MG63 (cell line): ENCODE measurements at regions not wholly inside any gene's neighbourhood (a gene's known extent, or its start where the extent isn't known, plus 50 kb on each side); places are given as distances from the start of the nearest gene placed in this dataset.
"Not testable (repeated sequence)": the region's sequence is repeated elsewhere in the genome, so short reads cannot be mapped to it uniquely, and the experiment has no call there.

Experiments
- DNase-seq: peaks from one replicate; pipeline ENCODE4 v3.0.0-alpha.2; 2020
- H3K27me3 ChIP-seq: fragments of 250-450 bp; sonication (Bioruptor Pico); 2 replicates; pipeline ENCODE4 v1.5.1; 2020; ENCODE audit warnings: mild to moderate bottlenecking, moderate library complexity
- H3K36me3 ChIP-seq: fragments of 250-450 bp; sonication (Bioruptor Pico); 2 replicates; pipeline ENCODE4 v1.5.1; 2020; ENCODE audit warnings: mild to moderate bottlenecking, moderate library complexity
- H3K4me3 ChIP-seq: fragments of 250-450 bp; sonication (Bioruptor Pico); 2 replicates; pipeline ENCODE4 v1.5.1; 2020; ENCODE audit warnings: mild to moderate bottlenecking, moderate library complexity
- H3K9me3 ChIP-seq: fragments of 250-450 bp; sonication (Bioruptor Pico); 2 replicates; pipeline ENCODE4 v1.5.1; 2020; ENCODE audit warnings: mild to moderate bottlenecking, moderate library complexity

- not testable (repeated sequence) for H3K27me3 ChIP-seq
These were observed 540.1 kb downstream of the TBC1D22A start for GRCh38 chr22:47302587-47302986.

GRCh38 chr22:47301820-47302475 lies 539.5 kb downstream of the TBC1D22A start:
- no peak for DNase-seq
- no peaks in the 10 kb centered on the region for H3K36me3 ChIP-seq
- H3K9me3 ChIP-seq, result no peaks in the 10 kb centered on the region
- H3K27me3 ChIP-seq, result no peaks in the 10 kb centered on the region
- H3K4me3 ChIP-seq, result no peak overlapping the region

More at GRCh38 chr22:47302587-47302986, 540.1 kb downstream of the TBC1D22A start:
- H3K4me3 ChIP-seq, H3K36me3 ChIP-seq, H3K9me3 ChIP-seq, DNase-seq: not testable (repeated sequence)

DNA sequence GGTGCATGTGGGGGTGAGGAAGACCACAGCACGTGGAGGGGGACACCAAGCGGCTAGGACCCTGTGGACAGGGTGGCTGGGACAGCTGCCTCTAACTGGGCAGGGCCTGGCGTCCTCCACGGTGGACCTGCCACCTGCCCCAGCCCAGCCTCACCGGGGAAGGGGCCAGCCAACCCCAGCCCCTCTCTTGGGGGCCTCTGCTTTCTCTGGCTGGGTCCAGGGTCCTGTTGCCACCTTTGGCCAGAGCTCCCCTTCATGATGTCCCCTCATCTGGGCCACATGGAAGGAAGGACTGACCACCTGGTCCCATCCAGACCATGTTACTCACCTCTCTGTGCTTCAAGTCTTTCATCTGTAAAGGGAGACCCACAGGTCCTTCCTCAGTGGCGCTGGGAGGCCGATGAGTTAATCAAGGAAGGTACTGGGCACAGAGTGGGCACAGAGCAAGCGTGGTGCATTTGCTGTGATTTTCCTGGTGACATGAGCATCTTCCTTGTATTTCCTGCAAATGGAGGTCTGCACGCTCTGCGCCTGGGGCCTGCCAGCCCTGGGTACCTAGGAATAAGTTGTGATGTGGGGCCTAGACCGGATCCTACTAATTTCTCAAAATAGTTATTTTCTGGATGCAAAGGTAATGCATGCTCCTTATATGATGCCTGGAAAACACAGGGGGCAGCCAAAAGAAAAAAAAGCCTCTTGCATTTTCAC lies 538.4 kb downstream of the TBC1D22A start:
- DNase-seq, result no peak

GRCh38 chr22:47299863-47300697 lies 537.6 kb downstream of the TBC1D22A start:
- DNase-seq, result no peak
- no peak overlapping the region for H3K4me3 ChIP-seq
- H3K27me3 ChIP-seq, result no peaks in the 10 kb centered on the region
- H3K9me3 ChIP-seq, result no peaks in the 10 kb centered on the region
- H3K36me3 ChIP-seq, result no peaks in the 10 kb centered on the region

More for the DNA sequence above, 538.4 kb downstream of the TBC1D22A start:
- Histone ChIP-seq H3K36me3 (no peaks in the 10 kb centered on the region), H3K27me3 (no peaks in the 10 kb centered on the region), H3K4me3 (no peak overlapping the region), H3K9me3 (no peaks in the 10 kb centered on the region)

DNA sequence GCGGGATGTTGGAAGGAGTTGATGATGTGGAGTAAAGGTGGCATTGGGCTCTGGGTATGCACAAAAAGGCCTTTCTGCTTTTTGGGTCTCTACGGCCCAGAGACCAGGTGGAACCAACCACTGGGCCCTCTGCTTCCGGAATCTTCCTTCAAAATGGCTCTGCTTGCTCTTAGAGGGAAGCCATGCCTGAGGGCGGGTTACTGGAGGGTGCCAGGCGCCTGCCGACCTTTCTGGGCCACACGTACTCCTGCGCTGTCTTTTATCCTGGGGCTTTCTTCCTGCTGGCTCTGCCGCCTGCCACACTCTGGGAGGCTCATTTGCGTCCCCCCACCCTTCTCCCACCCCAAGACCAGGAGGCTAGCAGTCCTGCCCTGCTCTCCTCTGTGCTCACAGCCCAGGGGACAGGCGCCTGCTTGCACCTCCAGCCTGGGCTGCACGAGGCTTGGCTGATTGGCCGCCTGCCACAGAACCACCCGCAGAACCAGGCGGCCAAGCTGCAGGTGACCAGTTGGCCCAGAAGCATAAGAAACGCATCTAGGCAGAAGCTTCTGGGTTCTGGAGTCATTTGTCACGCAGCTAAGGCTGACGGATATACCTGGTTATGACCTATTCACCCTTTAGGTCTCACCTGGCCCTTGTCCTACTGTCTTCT lies 536.9 kb downstream of the TBC1D22A start:
- H3K36me3 ChIP-seq, result no peaks in the 10 kb centered on the region
- DNase-seq, result no peak
- no peaks in the 10 kb centered on the region for H3K27me3 ChIP-seq
- no peaks in the 10 kb centered on the region for H3K9me3 ChIP-seq
- no peak overlapping the region for H3K4me3 ChIP-seq

DNA sequence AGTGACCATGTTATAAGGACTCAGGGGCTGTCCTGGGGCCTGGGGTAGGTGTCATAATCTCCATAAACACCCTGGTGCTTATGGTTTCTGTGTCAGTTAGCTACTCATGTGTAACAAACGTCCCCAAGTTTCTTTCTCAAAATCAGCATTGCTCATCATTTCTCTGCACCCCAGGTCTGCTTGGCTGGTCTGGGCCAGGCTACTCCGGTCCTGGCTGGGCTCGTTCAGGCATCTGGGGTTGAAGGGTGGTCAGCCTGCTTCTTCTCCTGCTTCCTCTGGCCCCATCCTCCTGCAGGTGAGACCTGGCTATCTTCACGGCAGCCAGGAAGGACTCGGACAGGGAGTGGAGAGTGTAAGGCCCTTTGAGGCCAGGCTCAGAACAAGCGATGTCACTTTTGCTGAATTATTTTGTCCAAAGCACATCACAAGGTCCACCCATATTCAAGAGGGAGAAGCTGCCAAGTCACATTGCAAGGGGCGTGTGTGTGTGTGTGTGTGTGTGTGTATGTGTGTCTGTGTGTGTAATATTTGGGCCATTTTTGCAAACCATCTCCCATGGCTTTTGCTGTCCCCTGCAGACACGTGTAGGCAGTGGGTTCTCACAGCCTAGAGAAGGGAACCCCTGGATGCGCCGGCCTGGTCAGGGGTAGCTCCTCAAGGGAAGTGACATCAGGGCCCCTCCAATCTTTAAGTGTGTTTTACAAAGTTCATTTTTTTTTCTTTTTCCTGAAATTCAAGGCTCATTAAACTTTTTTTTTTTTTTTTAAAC lies 535.8 kb downstream of the TBC1D22A start:
- H3K4me3 ChIP-seq, result no peak overlapping the region
- no peak for DNase-seq
- no peaks in the 10 kb centered on the region for H3K9me3 ChIP-seq
- H3K36me3 ChIP-seq, result no peaks in the 10 kb centered on the region
- no peaks in the 10 kb centered on the region for H3K27me3 ChIP-seq

DNA sequence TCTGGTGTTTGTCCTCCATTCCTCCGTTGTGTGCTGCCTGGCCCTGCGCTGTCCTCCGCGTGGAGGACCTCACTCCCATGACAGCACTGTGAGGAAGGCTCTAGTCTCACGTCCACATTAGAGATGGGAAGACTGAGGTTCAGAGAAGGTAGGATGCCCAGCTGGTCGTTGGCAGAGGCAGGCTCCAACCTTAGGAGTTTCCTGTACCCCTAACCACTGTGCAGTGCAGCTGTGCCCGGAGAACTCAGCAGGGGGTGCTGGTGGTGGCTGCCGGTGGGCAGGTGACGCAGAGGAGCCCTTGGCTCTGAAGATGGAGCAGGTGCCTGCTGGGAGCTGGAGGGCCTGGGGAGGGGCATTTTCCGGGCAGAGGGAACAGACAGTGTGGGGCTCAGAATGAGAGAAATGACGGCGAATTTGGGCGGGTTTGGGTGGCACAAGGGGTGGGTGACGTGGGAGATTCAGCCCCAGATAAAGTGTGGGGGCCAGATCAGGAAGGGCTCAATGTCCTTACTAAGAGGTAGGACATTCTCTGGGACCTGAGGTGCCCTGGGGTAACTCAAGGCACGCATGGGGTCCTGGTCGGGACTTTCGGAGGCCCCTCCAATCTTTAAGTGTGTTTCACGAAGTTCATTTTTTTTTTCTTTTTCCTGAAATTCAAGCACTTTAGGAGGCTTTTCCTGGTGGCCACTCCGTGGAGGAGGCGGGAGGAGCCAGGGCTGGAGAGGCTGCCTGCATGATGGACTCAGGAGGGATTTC lies 535.0 kb downstream of the TBC1D22A start:
- Histone ChIP-seq H3K27me3 (no peaks in the 10 kb centered on the region), H3K9me3 (no peaks in the 10 kb centered on the region), H3K36me3 (no peaks in the 10 kb centered on the region), H3K4me3 (no peak overlapping the region)
- no peak for DNase-seq

DNA sequence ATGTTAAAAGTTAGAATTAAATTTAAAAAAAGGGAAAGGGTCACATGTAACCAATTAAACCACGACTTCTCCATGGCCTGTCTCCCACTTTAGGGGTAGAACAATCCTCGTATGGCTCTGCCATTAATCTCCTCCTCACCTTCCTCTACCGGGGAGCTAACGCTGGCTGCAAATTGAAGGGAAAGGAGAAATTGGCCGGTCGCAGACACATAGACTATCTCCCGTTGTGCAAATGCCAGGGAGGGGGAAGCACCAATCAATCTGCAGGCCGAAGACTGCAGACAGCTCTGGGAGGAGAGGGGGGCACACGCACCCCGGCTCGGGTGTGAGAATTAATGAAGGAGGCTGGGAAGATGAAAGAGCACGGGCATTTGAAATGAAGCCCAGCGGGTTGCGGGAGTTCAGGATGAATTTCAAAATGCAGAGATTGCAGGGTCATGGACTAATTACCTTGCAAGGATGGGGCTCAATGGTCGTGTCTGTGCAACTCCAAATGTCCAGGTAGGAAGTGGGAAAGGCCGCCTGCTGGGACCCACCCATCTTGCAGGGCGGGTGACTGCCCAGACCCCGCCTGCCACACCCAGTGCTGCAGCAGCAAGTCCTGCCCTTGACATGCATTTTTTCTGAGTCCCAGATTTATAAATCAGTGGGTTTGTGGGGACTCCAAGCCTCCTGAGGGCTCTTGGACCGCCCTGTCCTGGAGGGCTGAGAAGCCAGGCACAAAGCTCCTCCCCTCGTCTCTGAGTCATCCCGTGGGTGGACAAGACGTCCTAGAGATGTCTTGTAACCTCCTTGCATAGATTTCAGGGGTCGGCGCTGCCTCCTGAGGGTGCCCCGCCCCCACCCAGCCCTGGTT lies 534.2 kb downstream of the TBC1D22A start:
- DNase-seq, result peak; percentile 35
- H3K36me3 ChIP-seq, result no peaks in the 10 kb centered on the region
- no peaks in the 10 kb centered on the region for H3K27me3 ChIP-seq
- H3K9me3 ChIP-seq, result no peaks in the 10 kb centered on the region
- no peak overlapping the region for H3K4me3 ChIP-seq

DNA sequence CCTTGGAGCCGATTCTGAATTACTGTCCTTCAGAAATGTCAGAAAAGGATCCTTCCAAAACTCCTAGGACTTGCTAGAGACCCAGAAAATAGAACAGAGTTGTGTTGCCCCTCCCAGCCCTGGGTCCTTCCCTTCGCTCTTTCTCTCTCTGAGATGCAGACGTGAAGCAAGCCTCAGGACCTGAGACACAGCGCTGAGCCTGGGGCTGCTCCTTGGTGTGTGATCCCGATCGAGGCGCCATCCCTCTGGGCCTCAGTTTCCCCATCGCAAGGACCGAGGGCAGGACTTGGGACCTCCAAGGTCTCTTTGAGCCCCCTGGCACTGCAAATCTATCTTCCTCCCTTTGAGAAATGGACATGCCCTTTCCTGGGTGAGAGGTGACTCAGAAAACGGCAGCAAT lies 533.5 kb downstream of the TBC1D22A start:
- DNase-seq, result no peak
- Histone ChIP-seq H3K27me3 (no peaks in the 10 kb centered on the region), H3K9me3 (no peaks in the 10 kb centered on the region), H3K36me3 (no peaks in the 10 kb centered on the region), H3K4me3 (no peak overlapping the region)

GRCh38 chr22:47295226-47295901 lies 532.9 kb downstream of the TBC1D22A start:
- Histone ChIP-seq H3K27me3 (no peaks in the 10 kb centered on the region), H3K9me3 (no peaks in the 10 kb centered on the region), H3K4me3 (no peak overlapping the region), H3K36me3 (no peaks in the 10 kb centered on the region)
- DNase-seq, result no peak

DNA sequence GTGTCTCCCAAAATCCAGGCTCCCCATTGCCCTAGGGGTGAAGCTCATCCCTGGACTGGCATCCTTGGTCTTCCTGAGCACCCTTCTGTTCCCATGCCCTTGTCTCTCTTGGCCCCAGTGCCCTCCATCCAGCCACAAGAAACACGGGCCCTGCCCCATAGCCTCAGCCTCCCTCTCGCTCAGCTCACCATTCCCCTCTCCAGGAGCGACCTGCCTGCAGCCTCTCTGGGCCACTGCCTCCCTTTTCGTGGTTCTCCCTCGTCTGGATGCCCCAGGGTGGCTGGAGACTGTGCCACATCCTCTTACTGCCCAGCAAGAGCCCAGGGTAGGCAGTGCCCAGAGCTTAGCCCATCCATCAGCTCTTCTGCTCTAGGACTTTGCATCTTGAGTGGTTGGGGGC lies 532.1 kb downstream of the TBC1D22A start:
- H3K4me3 ChIP-seq, result no peak overlapping the region
- no peaks in the 10 kb centered on the region for H3K9me3 ChIP-seq
- DNase-seq, result no peak
- H3K27me3 ChIP-seq, result no peaks in the 10 kb centered on the region
- H3K36me3 ChIP-seq, result no peaks in the 10 kb centered on the region

- DNase-seq, result peak; percentile 89
- Histone ChIP-seq H3K36me3 (no peaks in the 10 kb centered on the region), H3K9me3 (no peaks in the 10 kb centered on the region), H3K4me3 (no peak overlapping the region), H3K27me3 (no peaks in the 10 kb centered on the region)
These were observed 531.7 kb downstream of the TBC1D22A start for GRCh38 chr22:47294222-47294532.

DNA sequence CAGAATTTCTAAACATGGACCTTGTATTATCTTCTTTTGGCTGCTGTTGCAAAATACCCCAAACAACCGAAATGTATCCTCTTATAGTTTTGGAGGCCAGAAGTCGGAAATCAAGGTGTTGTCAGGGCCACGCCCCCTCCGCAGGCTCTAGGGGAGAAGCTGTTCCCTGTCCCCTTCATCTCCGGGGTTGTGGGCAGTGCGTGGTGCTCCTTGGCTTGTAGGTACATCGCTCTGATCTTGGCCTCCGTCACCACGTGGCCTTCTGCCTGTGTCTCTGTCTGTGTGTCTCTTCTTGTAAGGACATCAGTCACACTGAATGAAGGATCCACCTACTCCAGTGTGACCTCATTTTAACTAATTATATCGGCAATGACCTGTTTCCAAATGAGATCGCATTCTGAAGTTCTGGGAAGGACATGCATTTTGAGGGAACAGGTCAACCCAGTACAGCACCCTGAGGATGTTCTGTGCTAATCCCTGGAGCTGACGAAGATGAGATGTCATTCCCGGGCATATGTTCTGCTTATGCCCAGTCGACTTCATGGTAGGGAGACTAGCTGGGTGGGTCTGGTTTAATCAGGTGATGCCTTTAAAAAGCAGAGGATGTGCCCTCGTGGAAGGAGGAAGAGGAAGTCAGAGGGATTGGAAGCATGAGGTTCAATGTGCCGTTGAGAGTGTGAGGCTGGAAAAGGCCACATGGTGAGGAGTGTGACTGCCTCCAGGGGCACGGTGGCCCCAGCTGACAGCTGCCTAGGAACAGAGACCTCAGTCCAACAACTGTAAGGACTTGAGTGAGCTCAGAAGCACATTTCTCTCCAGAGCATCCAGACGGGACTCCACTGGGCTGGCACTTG lies 531.1 kb downstream of the TBC1D22A start:
- H3K36me3 ChIP-seq, result no peaks in the 10 kb centered on the region
- no peaks in the 10 kb centered on the region for H3K27me3 ChIP-seq
- no peaks in the 10 kb centered on the region for H3K9me3 ChIP-seq
- DNase-seq, result no peak
- H3K4me3 ChIP-seq, result no peak overlapping the region
